ENCODE measurements at regions not wholly inside any gene's neighbourhood (a gene's known extent, or its start where the extent isn't known, plus 50 kb on each side); places are given as distances from the start of the nearest gene placed in this dataset.

GRCh38 chr10:84693006-84693405 lies 364.6 kb downstream of the CCSER2 start:
- Histone ChIP-seq H3K9me3 (peaks cover 0 to 4% (median 0%) of the 10 kb centered on the region in 4 donors), H3K36me3 (no peaks in the 10 kb centered on the region), H3K27me3 (no peaks in the 10 kb centered on the region), H3K4me1 (no peaks in the 10 kb centered on the region), H3K4me3 (no peak overlapping the region), H3K27ac (no peak overlapping the region)
- DNase-seq: no peak
- TF ChIP-seq POLR2A (IDR thresholded peaks at IDR 0.05): no peak
- TF ChIP-seq EP300 (IDR thresholded peaks at IDR 0.05): no peak
- TF ChIP-seq CTCF (IDR thresholded peaks at IDR 0.05): no peak
- no peak for TF ChIP-seq POLR2AphosphoS5 (IDR thresholded peaks at IDR 0.05)
- intact Hi-C loops (cut with DNase I): no loop called here

GRCh38 chr10:84695902-84696301 lies 367.5 kb downstream of the CCSER2 start:
- WGBS, 2 donors: 71 to 73% methylated on average over 3 of the region's 3 CpGs
- Histone ChIP-seq H3K9me3 (peaks cover 0 to 4% (median 0%) of the 10 kb centered on the region in 4 donors), H3K27me3 (no peaks in the 10 kb centered on the region), H3K27ac (no peak overlapping the region), H3K4me1 (peaks cover 0 to 1% (median under 1%) of the 10 kb centered on the region in 4 donors), H3K4me3 (no peak overlapping the region), H3K36me3 (no peaks in the 10 kb centered on the region)
- TF ChIP-seq CTCF (IDR thresholded peaks at IDR 0.05) (no peak), POLR2A (IDR thresholded peaks at IDR 0.05) (no peak), POLR2AphosphoS5 (IDR thresholded peaks at IDR 0.05) (no peak), EP300 (IDR thresholded peaks at IDR 0.05) (no peak)
- intact Hi-C loops (cut with DNase I): no loop called here
- no peak for DNase-seq

- Histone ChIP-seq H3K9me3 (peaks cover 0 to 4% (median 0%) of the 10 kb centered on the region in 4 donors), H3K4me3 (no peak overlapping the region), H3K27me3 (no peaks in the 10 kb centered on the region), H3K36me3 (no peaks in the 10 kb centered on the region), H3K4me1 (peaks cover 0 to 8% (median 3%) of the 10 kb centered on the region in 4 donors), H3K27ac (no peak overlapping the region)
- intact Hi-C loops (cut with DNase I): no loop called here
- TF ChIP-seq POLR2AphosphoS5 (IDR thresholded peaks at IDR 0.05) (no peak), CTCF (IDR thresholded peaks at IDR 0.05) (no peak), EP300 (IDR thresholded peaks at IDR 0.05) (no peak), POLR2A (IDR thresholded peaks at IDR 0.05) (no peak)
- no peak for DNase-seq
- WGBS, 2 donors: 84 to 85% methylated on average over 3 of the region's 3 CpGs
Observed at GRCh38 chr10:84696610-84697009, 368.2 kb downstream of the CCSER2 start.

- WGBS, 2 donors: 75 to 81% methylated on average over 1 of the region's 1 CpG
- Histone ChIP-seq H3K27ac (no peak overlapping the region), H3K36me3 (no peaks in the 10 kb centered on the region), H3K27me3 (no peaks in the 10 kb centered on the region), H3K4me1 (peaks cover 0 to 8% (median 3%) of the 10 kb centered on the region in 4 donors), H3K4me3 (no peak overlapping the region), H3K9me3 (no peaks in the 10 kb centered on the region)
- no peak for DNase-seq
- TF ChIP-seq POLR2A (IDR thresholded peaks at IDR 0.05) (no peak), CTCF (IDR thresholded peaks at IDR 0.05) (no peak), EP300 (IDR thresholded peaks at IDR 0.05) (no peak), POLR2AphosphoS5 (IDR thresholded peaks at IDR 0.05) (no peak)
- intact Hi-C loops (cut with DNase I): no loop called here
Observed at GRCh38 chr10:84698989-84699388, 370.6 kb downstream of the CCSER2 start.

- TF ChIP-seq EP300 (IDR thresholded peaks at IDR 0.05) (no peak), POLR2A (IDR thresholded peaks at IDR 0.05) (no peak), POLR2AphosphoS5 (IDR thresholded peaks at IDR 0.05) (no peak)
- Histone ChIP-seq H3K9me3 (no peaks in the 10 kb centered on the region), H3K4me1 (peaks cover 0 to 20% (median 3%) of the 10 kb centered on the region in 4 donors), H3K36me3 (no peaks in the 10 kb centered on the region), H3K27me3 (no peaks in the 10 kb centered on the region), H3K4me3 (no peak overlapping the region), H3K27ac (peak overlapping the region in 1 of 4 donors; percentile 35)
- intact Hi-C loops (cut with DNase I): no loop called here
- 57 to 70% methylated on average over 4 of the region's 4 CpGs for WGBS, 2 donors
- DNase-seq: no peak
Observed at GRCh38 chr10:84700668-84701369, 372.4 kb downstream of the CCSER2 start.
